Mesenchymal stem cell (in vitro differentiated cells and primary cell): ENCODE measurements at regions not wholly inside any gene's neighbourhood (a gene's known extent, or its start where the extent isn't known, plus 50 kb on each side); places are given as distances from the start of the nearest gene placed in this dataset.

Experiments
- DNase-seq: peaks from one replicate; pipeline ENCODE4 v3.0.0-alpha.2; 2013
- H2AFZ ChIP-seq: one replicate; pipeline ENCODE4 v1.6.1; 2013; ENCODE audit warnings: low read depth, mild to moderate bottlenecking, control low read depth, inconsistent platforms, low read length, moderate library complexity
- H2AK5ac ChIP-seq: 2 replicates; pipeline ENCODE4 v1.6.1; 2013; ENCODE audit warnings: low read length, moderate library complexity, mild to moderate bottlenecking, inconsistent platforms; ENCODE audit not compliant: severe bottlenecking
- H2BK120ac ChIP-seq: one replicate; pipeline ENCODE4 v1.6.1; 2013; ENCODE audit warnings: low read depth, mild to moderate bottlenecking, inconsistent platforms, low read length, moderate library complexity
- H2BK12ac ChIP-seq, 2 experiments: one replicate each; pipeline ENCODE4 v1.6.1; 2013; ENCODE audit warnings: inconsistent platforms in 2 of 2, low read length in 2 of 2, mild to moderate bottlenecking in 2 of 2, moderate library complexity in 2 of 2, control low read depth in 1 of 2
- H2BK15ac ChIP-seq: one replicate; pipeline ENCODE4 v1.6.1; 2013; ENCODE audit warnings: mild to moderate bottlenecking, low read depth, inconsistent platforms; ENCODE audit not compliant: poor library complexity, severe bottlenecking
- H2BK5ac ChIP-seq: 2 replicates; pipeline ENCODE4 v1.6.1; 2013; ENCODE audit warnings: low read depth, mild to moderate bottlenecking, low read length, control low read depth, inconsistent platforms; ENCODE audit not compliant: poor library complexity, severe bottlenecking
- H3K14ac ChIP-seq, 2 experiments: one replicate each; pipeline ENCODE4 v1.6.1; 2013; ENCODE audit warnings: inconsistent platforms in 2 of 2, low read length in 2 of 2, control low read depth in 1 of 2, mild to moderate bottlenecking in 1 of 2, moderate library complexity in 1 of 2
- H3K18ac ChIP-seq, 2 experiments: one replicate each; pipeline ENCODE4 v1.6.1; 2013; ENCODE audit warnings: inconsistent platforms in 2 of 2, low read length in 2 of 2, control low read depth in 1 of 2, low read depth in 1 of 2, mild to moderate bottlenecking in 1 of 2
- H3K23ac ChIP-seq, 2 experiments: one replicate each; pipeline ENCODE4 v1.6.1; 2013; ENCODE audit warnings: inconsistent platforms in 2 of 2, low read length in 2 of 2, mild to moderate bottlenecking in 2 of 2, moderate library complexity in 2 of 2, control low read depth in 1 of 2
- H3K27ac ChIP-seq: 2 replicates; pipeline ENCODE4 v1.5.1; 2013; ENCODE audit warnings: mild to moderate bottlenecking, moderate library complexity, low read length, control low read depth, inconsistent platforms; ENCODE audit not compliant: poor library complexity, severe bottlenecking
- H3K27me3 ChIP-seq, 2 experiments: 2 replicates each; pipeline versions ENCODE4 v1.6.1 to v1.7.0; 2013; ENCODE audit warnings: low read length in 2 of 2, mild to moderate bottlenecking in 2 of 2, moderate library complexity in 2 of 2, control low read depth in 1 of 2, inconsistent platforms in 1 of 2; ENCODE audit not compliant: control insufficient read depth in 1 of 2, insufficient read depth in 1 of 2
- H3K36me3 ChIP-seq, 2 experiments: 2 replicates each; pipeline versions ENCODE4 v1.6.1 to v1.7.0; 2013; ENCODE audit warnings: low read length in 2 of 2, control low read depth in 1 of 2, inconsistent platforms in 1 of 2, low read depth in 1 of 2, mild to moderate bottlenecking in 1 of 2; ENCODE audit not compliant: insufficient read depth in 2 of 2, control insufficient read depth in 1 of 2
- H3K4ac ChIP-seq, 2 experiments: one replicate each; pipeline ENCODE4 v1.6.1; 2013; ENCODE audit warnings: inconsistent platforms in 2 of 2, low read length in 2 of 2, mild to moderate bottlenecking in 2 of 2, moderate library complexity in 2 of 2, control low read depth in 1 of 2, low read depth in 1 of 2
- H3K4me1 ChIP-seq: 2 replicates; pipeline ENCODE4 v1.6.1; 2013; ENCODE audit warnings: low read depth, low read length, control low read depth; ENCODE audit not compliant: control insufficient read depth, insufficient read depth
- H3K4me2 ChIP-seq: 2 replicates; pipeline ENCODE4 v1.6.1; 2013; ENCODE audit warnings: low read length, mild to moderate bottlenecking, inconsistent platforms; ENCODE audit not compliant: poor library complexity, severe bottlenecking
- H3K4me3 ChIP-seq, 2 experiments: 2 replicates each; pipeline versions ENCODE4 v1.5.1 to v1.7.0; 2013; ENCODE audit warnings: low read length in 2 of 2, mild to moderate bottlenecking in 2 of 2, control low read depth in 1 of 2, low read depth in 1 of 2; ENCODE audit not compliant: insufficient read depth in 1 of 2
- H3K79me1 ChIP-seq: replicated peaks from 2 replicates; pipeline ENCODE4 v1.6.1; 2013; ENCODE audit warnings: mild to moderate bottlenecking, control low read depth, low read length, inconsistent platforms; ENCODE audit not compliant: poor library complexity, severe bottlenecking
- H3K9ac ChIP-seq: 2 replicates; pipeline ENCODE4 v1.7.0; 2013; ENCODE audit warnings: mild to moderate bottlenecking, low read length, moderate library complexity
- H3K9me3 ChIP-seq: 2 replicates; pipeline ENCODE4 v1.7.0; 2013; ENCODE audit warnings: mild to moderate bottlenecking, low read length; ENCODE audit not compliant: control insufficient read depth
- H4K8ac ChIP-seq: one replicate; pipeline ENCODE4 v1.6.1; 2013; ENCODE audit warnings: inconsistent platforms, mild to moderate bottlenecking, low read length, moderate library complexity
- H4K91ac ChIP-seq: one replicate; pipeline ENCODE4 v1.6.1; 2013; ENCODE audit warnings: mild to moderate bottlenecking, low read length, inconsistent platforms
- WGBS: methylation state at CpG from one replicate; pipeline ENCODE4 v1.1.7; 2013; ENCODE audit warnings: mixed read lengths; 5-methylcytosine and 5-hydroxymethylcytosine counted together

DNA sequence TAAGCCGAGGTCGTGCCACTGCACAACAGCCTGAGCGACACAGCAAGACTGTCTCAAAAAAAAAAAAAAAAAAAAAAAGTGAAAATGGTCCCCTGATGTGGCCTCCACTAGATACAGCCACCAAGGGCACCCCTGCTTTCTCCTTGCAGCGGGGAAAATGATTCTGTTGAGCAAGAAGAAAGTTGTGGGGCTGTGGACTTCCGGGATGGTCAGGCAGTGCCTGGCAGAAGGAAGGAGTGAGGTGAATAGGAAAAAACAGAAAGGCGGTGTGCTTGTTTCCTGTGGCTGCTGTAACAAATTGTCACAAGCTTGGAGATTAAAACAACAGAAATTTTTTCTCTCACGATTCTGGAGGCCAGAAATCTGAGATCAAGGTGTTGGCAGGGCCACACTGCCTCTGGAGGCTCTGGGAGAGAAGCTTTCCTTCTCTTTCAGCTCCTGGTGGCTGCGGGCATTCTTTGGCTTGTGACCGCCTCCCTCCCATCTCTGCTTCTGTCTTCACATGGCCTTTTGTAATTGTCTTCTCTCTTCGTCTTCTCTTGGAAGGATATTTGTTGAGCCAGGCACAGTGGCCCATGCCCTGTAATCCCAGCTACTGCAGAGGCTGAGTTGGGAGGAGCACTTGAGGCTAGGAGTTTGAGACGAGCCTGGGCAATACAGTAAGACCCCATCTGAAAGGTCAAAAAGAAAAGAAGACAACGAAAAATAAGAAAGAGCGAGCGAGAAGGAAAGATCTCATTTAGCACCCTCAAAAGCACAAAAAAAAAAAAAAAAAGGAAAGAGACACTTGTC, 116.6 kb upstream of the MED13L start:
- Histone ChIP-seq H3K23ac (no peak overlapping the region), H2BK15ac (peak overlapping the region; percentile 26), H3K9me3 (peaks cover 12% of the 10 kb centered on the region), H3K18ac (no peak overlapping the region), H2AK5ac (no peak overlapping the region), H3K4me2 (no peak overlapping the region), H2AFZ (no peak overlapping the region), H3K14ac (no peak overlapping the region), H2BK5ac (no peak overlapping the region), H2BK120ac (no peak overlapping the region), H3K27ac (no peak overlapping the region), H4K91ac (no peak overlapping the region), H3K79me1 (no peaks in the 10 kb centered on the region), H3K4me3 (no peak overlapping the region), H2BK12ac (no peak overlapping the region), H3K27me3 (no peaks in the 10 kb centered on the region), H3K4me1 (peaks cover 8% of the 10 kb centered on the region), H3K9ac (no peak overlapping the region), H3K36me3 (no peaks in the 10 kb centered on the region), H3K4ac (no peak overlapping the region), H4K8ac (no peak overlapping the region)
- 92% methylated on average over 11 of the region's 14 CpGs for WGBS
- DNase-seq = no peak

- Histone ChIP-seq H2BK120ac (no peak overlapping the region), H3K27ac (no peak overlapping the region), H3K4me3 (no peak overlapping the region), H3K36me3 (no peaks in the 10 kb centered on the region), H2AFZ (no peak overlapping the region), H3K18ac (no peak overlapping the region), H3K9me3 (peaks cover 12% of the 10 kb centered on the region), H3K14ac (no peak overlapping the region), H3K4ac (no peak overlapping the region), H3K27me3 (no peaks in the 10 kb centered on the region), H4K91ac (no peak overlapping the region), H3K23ac (no peak overlapping the region), H4K8ac (no peak overlapping the region), H2AK5ac (no peak overlapping the region), H2BK12ac (no peak overlapping the region), H3K4me1 (peaks cover 3% of the 10 kb centered on the region), H3K4me2 (no peak overlapping the region), H2BK15ac (no peak overlapping the region), H2BK5ac (no peak overlapping the region), H3K79me1 (no peaks in the 10 kb centered on the region), H3K9ac (no peak overlapping the region)
- no CpG with 5 or more reads among the region's 1 CpG for WGBS
- DNase-seq = no peak
Measured at GRCh38 chr12:116395396-116395795, 117.9 kb upstream of the MED13L start.

DNA sequence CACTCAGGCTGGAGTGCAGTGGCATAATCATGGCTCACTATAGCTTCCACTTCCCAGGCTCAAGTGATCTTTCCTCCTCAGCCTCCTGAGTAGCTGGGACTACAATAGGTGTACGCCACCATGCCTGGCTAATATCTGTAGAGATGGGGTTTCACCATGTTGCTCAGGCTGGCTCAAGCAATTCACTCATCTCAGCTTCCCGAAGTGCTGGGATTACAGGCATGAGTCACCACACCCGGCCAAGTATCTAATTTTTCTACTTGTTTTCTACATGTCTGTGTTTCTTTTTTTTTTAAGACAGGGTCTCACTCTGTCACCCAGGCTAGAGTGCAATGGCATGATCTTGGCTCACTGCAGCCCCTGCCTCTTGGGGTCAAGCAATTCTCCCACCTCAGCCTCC, 119.7 kb upstream of the MED13L start:
- Histone ChIP-seq H2BK12ac (no peak overlapping the region), H3K14ac (no peak overlapping the region), H3K79me1 (no peaks in the 10 kb centered on the region), H2AFZ (no peak overlapping the region), H3K4me3 (no peak overlapping the region), H3K9me3 (peaks cover 8% of the 10 kb centered on the region), H3K4me2 (no peak overlapping the region), H2BK5ac (no peak overlapping the region), H2AK5ac (no peak overlapping the region), H3K23ac (no peak overlapping the region), H3K27me3 (no peaks in the 10 kb centered on the region), H3K4ac (no peak overlapping the region), H3K36me3 (no peaks in the 10 kb centered on the region), H2BK15ac (no peak overlapping the region), H3K9ac (no peak overlapping the region), H2BK120ac (no peak overlapping the region), H4K91ac (no peak overlapping the region), H3K27ac (no peak overlapping the region), H4K8ac (no peak overlapping the region), H3K18ac (no peak overlapping the region), H3K4me1 (no peaks in the 10 kb centered on the region)
- DNase-seq = peak; percentile 80
- WGBS = 21% methylated on average over 2 of the region's 3 CpGs

DNA sequence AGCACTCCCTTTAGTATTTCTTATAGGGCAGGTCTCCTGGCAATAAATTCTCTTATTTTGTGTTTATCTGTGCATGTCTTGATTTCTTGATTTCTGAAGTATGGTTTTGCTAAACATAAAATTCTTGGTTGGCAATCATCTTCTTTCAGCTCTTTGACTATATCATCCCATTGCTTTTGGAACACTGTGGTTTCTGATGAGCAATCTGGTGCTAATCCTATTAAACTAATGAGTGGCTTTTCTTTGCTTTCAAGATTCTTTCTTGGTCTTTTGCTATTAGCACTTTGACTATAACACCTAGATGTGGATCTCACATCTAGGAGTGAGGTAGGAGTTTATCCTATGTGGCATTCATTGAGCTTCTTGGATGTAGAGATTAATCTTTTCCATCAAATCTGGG, 120.7 kb upstream of the MED13L start:
- Histone ChIP-seq H3K9me3 (peaks cover 8% of the 10 kb centered on the region), H2AK5ac (no peak overlapping the region), H2BK15ac (no peak overlapping the region), H3K4me2 (no peak overlapping the region), H2BK120ac (no peak overlapping the region), H3K27ac (no peak overlapping the region), H4K8ac (no peak overlapping the region), H2AFZ (no peak overlapping the region), H3K36me3 (no peaks in the 10 kb centered on the region), H3K4me1 (no peaks in the 10 kb centered on the region), H3K23ac (no peak overlapping the region), H2BK5ac (no peak overlapping the region), H3K9ac (no peak overlapping the region), H3K79me1 (no peaks in the 10 kb centered on the region), H3K14ac (no peak overlapping the region), H3K27me3 (no peaks in the 10 kb centered on the region), H2BK12ac (no peak overlapping the region), H3K4me3 (no peak overlapping the region), H4K91ac (no peak overlapping the region), H3K4ac (no peak overlapping the region), H3K18ac (no peak overlapping the region)
- DNase-seq = no peak
